ENCODE measurements at regions not wholly inside any gene's neighbourhood (a gene's known extent, or its start where the extent isn't known, plus 50 kb on each side); places are given as distances from the start of the nearest gene placed in this dataset.

DNA sequence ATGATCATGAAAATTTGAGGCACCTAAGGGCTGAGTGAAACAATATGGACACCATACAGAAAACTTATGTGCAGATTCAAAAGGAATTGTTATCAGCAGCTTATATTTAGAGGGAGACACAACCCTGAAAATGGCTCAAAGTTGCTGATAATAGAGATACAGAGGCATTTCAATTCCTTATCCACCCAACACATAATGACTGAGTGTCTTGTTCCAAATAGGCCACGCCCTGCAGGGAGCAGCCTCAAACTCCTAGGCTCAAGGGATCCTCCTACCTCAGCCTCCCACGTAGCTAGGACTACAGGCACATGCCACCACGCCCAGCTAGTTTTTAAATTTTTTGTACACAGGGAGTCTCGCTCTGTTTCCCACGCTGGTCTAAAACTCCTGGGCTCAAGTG lies 79.0 kb downstream of the LBH start:
- TF ChIP-seq CTCF (IDR thresholded peaks at IDR 0.05; ENCODE audit: low read depth, low read length) (no peak), EZH2phosphoT487 (IDR thresholded peaks at IDR 0.05; ENCODE audit: low read depth) (no peak)
